HCT116 (cell line): ENCODE measurements at regions not wholly inside any gene's neighbourhood (a gene's known extent, or its start where the extent isn't known, plus 50 kb on each side); places are given as distances from the start of the nearest gene placed in this dataset.

Experiments
- CTCF ChIP-seq, 3 experiments: fragments of 200-600 bp in 1 of 3; sonication (generic) in 1 of 3; IDR thresholded peaks in 2 of 3; conservative IDR thresholded peaks in 1 of 3; 2 replicates each; pipeline ENCODE4 v1.5.1; 2012 to 2017; ENCODE audit warnings: low read depth in 2 of 3, low read length in 2 of 3, antibody characterized with exemption in 1 of 3, borderline replicate concordance in 1 of 3, control low read depth in 1 of 3, mild to moderate bottlenecking in 1 of 3, mixed read lengths in 1 of 3, mixed run types in 1 of 3, moderate library complexity in 1 of 3; ENCODE audit not compliant: insufficient read depth in 1 of 3
- EZH2phosphoT487 ChIP-seq: fragments of 200-600 bp; IDR thresholded peaks from 2 replicates; pipeline ENCODE4 v1.6.1; 2018; ENCODE audit warnings: antibody characterized with exemption, borderline replicate concordance
- POLR2A ChIP-seq: IDR thresholded peaks from 2 replicates; pipeline ENCODE4 v1.7.0; 2011; ENCODE audit warnings: borderline replicate concordance; ENCODE audit not compliant: insufficient read depth, insufficient read length; ENCODE audit errors: extremely low read depth
- RAD21 ChIP-seq: IDR thresholded peaks from 2 replicates; pipeline ENCODE4 v1.6.1; 2012; ENCODE audit warnings: low read depth, mild to moderate bottlenecking
- SP1 ChIP-seq: IDR thresholded peaks from 2 replicates; pipeline ENCODE4 v1.6.1; 2012; ENCODE audit warnings: low read depth
- TF ChIP-seq, protein P1 (sequence below): IDR thresholded peaks from 2 replicates; pipeline ENCODE4 v1.6.1; 2012

DNA sequence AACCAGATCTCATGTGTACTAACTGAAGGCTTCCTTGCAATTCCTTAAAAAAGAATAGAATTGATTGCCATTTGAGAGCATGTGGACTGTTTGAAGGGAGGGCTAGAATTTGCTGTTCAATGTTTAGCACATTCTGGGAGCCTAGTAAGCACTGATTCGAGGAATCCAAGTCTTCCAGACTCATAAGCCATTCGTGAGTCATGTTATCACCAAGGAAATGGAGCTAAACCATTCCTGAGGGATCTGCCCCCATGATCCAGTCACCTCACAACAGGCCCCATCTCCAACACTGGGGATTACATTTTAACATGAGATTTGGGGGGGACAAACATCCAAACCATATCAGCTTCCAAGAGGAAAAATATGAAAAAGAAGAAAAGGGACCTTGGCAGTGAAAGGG, 276.4 kb downstream of the KCNRG start:
- TF ChIP-seq CTCF (IDR thresholded peaks at IDR 0.05 in 2 of 3, conservative IDR thresholded peaks at IDR 0.05 in 1 of 3; ENCODE audit: borderline replicate concordance in 1 of 3, insufficient read depth in 1 of 3, low read depth in 2 of 3, low read length in 2 of 3) (no peak), SP1 (no peak), POLR2A (no peak), EZH2phosphoT487 (no peak), RAD21 (no peak)
- TF ChIP-seq, protein P1, sequence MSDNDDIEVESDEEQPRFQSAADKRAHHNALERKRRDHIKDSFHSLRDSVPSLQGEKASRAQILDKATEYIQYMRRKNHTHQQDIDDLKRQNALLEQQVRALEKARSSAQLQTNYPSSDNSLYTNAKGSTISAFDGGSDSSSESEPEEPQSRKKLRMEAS: no peak
